ENCODE measurements at regions not wholly inside any gene's neighbourhood (a gene's known extent, or its start where the extent isn't known, plus 50 kb on each side); places are given as distances from the start of the nearest gene placed in this dataset.

DNA sequence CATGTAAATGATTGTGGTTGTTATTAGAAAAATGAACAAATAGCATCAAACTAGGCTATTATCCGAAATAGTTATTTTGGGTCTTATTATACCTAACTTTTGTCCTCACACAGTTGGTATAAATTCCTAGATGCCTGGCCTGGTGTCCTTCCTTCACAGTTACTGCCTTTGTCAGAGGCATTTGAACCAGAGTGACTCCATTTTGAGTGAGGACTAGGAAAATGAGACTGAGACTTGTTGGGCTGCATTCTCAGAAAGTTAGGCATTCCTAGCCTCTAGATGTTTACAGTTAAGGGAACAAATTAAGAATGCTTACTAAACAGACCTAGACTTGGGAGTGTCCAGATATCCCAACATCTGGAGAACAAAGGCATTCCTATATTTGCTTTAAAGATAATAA, 283.5 kb upstream of the C9orf72 start:
- TF ChIP-seq CTCF (IDR thresholded peaks at IDR 0.05), result no peak
- no peak for TF ChIP-seq POLR2A (IDR thresholded peaks at IDR 0.05)

All from lower leg skin (tissue), 3 donors.